Skeletal muscle tissue (tissue), 3 donors: ENCODE measurements at regions not wholly inside any gene's neighbourhood (a gene's known extent, or its start where the extent isn't known, plus 50 kb on each side); places are given as distances from the start of the nearest gene placed in this dataset.

Experiments
- H3K27ac ChIP-seq: one replicate; pipeline ENCODE4 v1.7.0; 2013; ENCODE audit warnings: mild to moderate bottlenecking, low read depth, low read length, inconsistent platforms
- H3K27me3 ChIP-seq, 3 donors: one replicate each; pipeline ENCODE4 v1.7.0; 2013; ENCODE audit warnings: low read length in 3 of 3; ENCODE audit not compliant: control insufficient read depth in 3 of 3, insufficient read depth in 3 of 3
- H3K36me3 ChIP-seq, 3 donors: one replicate each; pipeline ENCODE4 v1.7.0; 2013; ENCODE audit warnings: low read length in 3 of 3; ENCODE audit not compliant: control insufficient read depth in 3 of 3, insufficient read depth in 3 of 3
- H3K4me1 ChIP-seq, 3 donors: one replicate each; pipeline ENCODE4 v1.7.0; 2013; ENCODE audit warnings: low read length in 3 of 3, mild to moderate bottlenecking in 3 of 3; ENCODE audit not compliant: control insufficient read depth in 3 of 3, insufficient read depth in 3 of 3
- H3K4me3 ChIP-seq, 3 donors: one replicate each; pipeline ENCODE4 v1.7.0; 2013; ENCODE audit warnings: low read length in 3 of 3
- H3K9ac ChIP-seq, 3 donors: one replicate each; pipeline ENCODE4 v1.7.0; 2013; ENCODE audit warnings: low read length in 3 of 3, mild to moderate bottlenecking in 3 of 3, moderate library complexity in 2 of 3, low read depth in 1 of 3
- H3K9me3 ChIP-seq, 3 donors: one replicate each; pipeline ENCODE4 v1.7.0; 2013; ENCODE audit warnings: low read length in 3 of 3; ENCODE audit not compliant: control insufficient read depth in 3 of 3
- donor health status: Osteomylitis.

GRCh38 chr3:124115956-124116355 is 124.0 kb upstream of the ROPN1 start:
- H3K4me1 ChIP-seq = peaks cover 6 to 33% (median 16%) of the 10 kb centered on the region in 3 donors
- no peaks in the 10 kb centered on the region for H3K36me3 ChIP-seq
- H3K27ac ChIP-seq = no peak overlapping the region
- no peak overlapping the region for H3K4me3 ChIP-seq
- no peaks in the 10 kb centered on the region for H3K27me3 ChIP-seq
- H3K9ac ChIP-seq = no peak overlapping the region
- no peaks in the 10 kb centered on the region for H3K9me3 ChIP-seq

- H3K36me3 ChIP-seq = no peaks in the 10 kb centered on the region
- H3K4me1 ChIP-seq = peaks cover 6 to 33% (median 16%) of the 10 kb centered on the region in 3 donors
- H3K27me3 ChIP-seq = no peaks in the 10 kb centered on the region
- H3K27ac ChIP-seq = no peak overlapping the region
- no peak overlapping the region for H3K9ac ChIP-seq
- no peaks in the 10 kb centered on the region for H3K9me3 ChIP-seq
- H3K4me3 ChIP-seq = no peak overlapping the region
These were observed 125.0 kb upstream of the ROPN1 start for GRCh38 chr3:124116906-124117305.

GRCh38 chr3:124117486-124117885 is 125.6 kb upstream of the ROPN1 start:
- Histone ChIP-seq H3K4me1 (peaks cover 6 to 33% (median 16%) of the 10 kb centered on the region in 3 donors), H3K9me3 (no peaks in the 10 kb centered on the region), H3K36me3 (no peaks in the 10 kb centered on the region), H3K4me3 (no peak overlapping the region), H3K9ac (no peak overlapping the region), H3K27ac (no peak overlapping the region), H3K27me3 (no peaks in the 10 kb centered on the region)

- H3K4me1 ChIP-seq = peaks cover 6 to 33% (median 16%) of the 10 kb centered on the region in 3 donors
- no peak overlapping the region for H3K27ac ChIP-seq
- H3K9ac ChIP-seq = no peak overlapping the region
- H3K9me3 ChIP-seq = no peaks in the 10 kb centered on the region
- no peak overlapping the region for H3K4me3 ChIP-seq
- H3K36me3 ChIP-seq = no peaks in the 10 kb centered on the region
- H3K27me3 ChIP-seq = no peaks in the 10 kb centered on the region
These were observed 126.5 kb upstream of the ROPN1 start for GRCh38 chr3:124118397-124118796.

- Histone ChIP-seq H3K4me1 (peaks cover 6 to 33% (median 16%) of the 10 kb centered on the region in 3 donors), H3K4me3 (no peak overlapping the region), H3K9ac (no peak overlapping the region), H3K27me3 (no peaks in the 10 kb centered on the region), H3K36me3 (no peaks in the 10 kb centered on the region), H3K9me3 (no peaks in the 10 kb centered on the region), H3K27ac (no peak overlapping the region)
These were observed 127.3 kb upstream of the ROPN1 start for GRCh38 chr3:124119056-124119716.

GRCh38 chr3:124121379-124122312 is 129.7 kb upstream of the ROPN1 start:
- Histone ChIP-seq H3K27ac (no peak overlapping the region), H3K9ac (no peak overlapping the region), H3K36me3 (no peaks in the 10 kb centered on the region), H3K27me3 (no peaks in the 10 kb centered on the region), H3K4me1 (peaks cover 0 to 23% (median 8%) of the 10 kb centered on the region in 3 donors), H3K9me3 (no peaks in the 10 kb centered on the region), H3K4me3 (no peak overlapping the region)

DNA sequence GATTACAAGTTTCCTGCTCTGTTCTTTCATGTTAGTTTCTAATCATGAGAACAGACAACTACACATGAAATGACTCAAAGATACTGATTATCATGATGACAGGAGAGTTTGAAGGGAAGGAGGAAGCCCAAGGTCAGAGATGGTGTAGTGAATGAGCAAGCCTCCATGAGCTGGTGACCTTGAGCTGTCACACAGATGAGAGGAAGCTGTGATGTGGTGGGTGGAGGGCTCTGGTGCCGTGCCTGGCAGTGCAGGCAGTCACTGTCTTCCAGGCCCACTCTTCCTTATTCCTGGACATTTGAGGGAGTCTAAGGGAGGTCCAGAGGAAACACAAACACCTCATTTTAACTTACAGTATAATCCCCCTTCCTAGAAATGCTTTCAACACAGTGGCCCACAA is 133.4 kb upstream of the ROPN1 start:
- Histone ChIP-seq H3K27ac (no peak overlapping the region), H3K4me3 (no peak overlapping the region), H3K36me3 (no peaks in the 10 kb centered on the region), H3K4me1 (peaks cover 0 to 4% (median 0%) of the 10 kb centered on the region in 3 donors), H3K27me3 (no peaks in the 10 kb centered on the region), H3K9me3 (no peaks in the 10 kb centered on the region), H3K9ac (no peak overlapping the region)

DNA sequence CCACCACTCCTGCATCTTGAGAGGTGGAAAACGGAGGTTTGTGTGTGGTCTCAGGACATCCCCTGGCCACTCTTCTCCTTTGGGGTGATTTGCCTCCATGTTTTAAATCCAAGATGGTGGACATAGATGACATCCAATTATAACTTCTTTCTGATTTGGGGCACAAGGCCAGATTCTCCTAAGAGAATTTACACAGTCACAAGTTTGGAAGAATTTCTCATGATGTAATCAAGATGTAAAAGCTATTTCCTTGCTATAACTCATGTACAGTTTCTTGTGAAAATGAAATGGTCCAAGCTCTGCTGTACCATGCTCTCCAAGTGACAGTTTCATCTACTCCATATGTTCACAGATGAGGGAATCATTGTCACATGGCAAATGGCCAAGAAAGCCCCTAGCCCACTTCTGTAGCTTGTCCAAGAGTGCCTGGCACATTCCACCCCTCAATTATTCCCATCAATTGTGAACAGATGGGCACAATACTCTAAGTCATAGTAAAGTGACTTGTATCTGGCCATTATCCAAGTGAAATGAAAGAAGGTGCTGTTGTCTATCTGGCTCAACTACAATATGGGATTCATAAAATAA is 134.6 kb upstream of the ROPN1 start:
- Histone ChIP-seq H3K9me3 (no peaks in the 10 kb centered on the region), H3K4me3 (no peak overlapping the region), H3K27ac (no peak overlapping the region), H3K36me3 (no peaks in the 10 kb centered on the region), H3K4me1 (peaks cover 0 to 8% (median 2%) of the 10 kb centered on the region in 3 donors), H3K27me3 (no peaks in the 10 kb centered on the region), H3K9ac (no peak overlapping the region)

- Histone ChIP-seq H3K27me3 (no peaks in the 10 kb centered on the region), H3K27ac (peak overlapping the region; percentile 29), H3K9ac (no peak overlapping the region), H3K4me3 (no peak overlapping the region), H3K4me1 (peaks cover 0 to 20% (median 14%) of the 10 kb centered on the region in 3 donors), H3K36me3 (no peaks in the 10 kb centered on the region), H3K9me3 (no peaks in the 10 kb centered on the region)
These were observed 139.2 kb upstream of the ROPN1 start for GRCh38 chr3:124131158-124131557.

DNA sequence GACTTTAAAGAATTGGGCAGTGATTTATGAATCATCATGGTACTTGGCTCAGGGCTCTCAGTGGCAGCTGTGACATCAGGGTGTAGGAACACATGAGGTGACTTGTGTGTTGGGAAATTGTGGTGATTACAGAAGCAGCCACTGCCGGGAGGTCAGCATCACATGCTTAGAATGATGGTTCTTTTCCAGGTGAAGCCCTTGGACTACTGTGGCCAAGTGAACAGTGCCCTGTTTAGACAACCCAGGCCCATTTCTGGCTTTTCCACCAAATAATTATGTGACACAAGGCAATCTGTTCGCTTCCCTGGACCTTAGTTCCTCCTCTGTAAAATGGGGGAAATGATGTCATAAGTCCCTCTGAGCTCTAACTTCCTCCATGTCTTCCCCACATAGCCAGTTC is 139.7 kb upstream of the ROPN1 start:
- H3K4me1 ChIP-seq = peaks cover 0 to 20% (median 14%) of the 10 kb centered on the region in 3 donors
- H3K27ac ChIP-seq = peak overlapping the region; percentile 29
- H3K9me3 ChIP-seq = no peaks in the 10 kb centered on the region
- H3K9ac ChIP-seq = no peak overlapping the region
- no peak overlapping the region for H3K4me3 ChIP-seq
- H3K36me3 ChIP-seq = no peaks in the 10 kb centered on the region
- H3K27me3 ChIP-seq = no peaks in the 10 kb centered on the region
